SU-DHL-6 (cell line): ENCODE measurements at regions not wholly inside any gene's neighbourhood (a gene's known extent, or its start where the extent isn't known, plus 50 kb on each side); places are given as distances from the start of the nearest gene placed in this dataset.
"Not testable (repeated sequence)": the region's sequence is repeated elsewhere in the genome, so short reads cannot be mapped to it uniquely, and the experiment has no call there.

Source experiments
- H2AFZ ChIP-seq: fragments of 200-600 bp; sonication (generic); 2 replicates; pipeline ENCODE4 v1.6.1; 2014; ENCODE audit warnings: low read depth, mild to moderate bottlenecking, moderate library complexity, mixed read lengths, antibody characterized with exemption, low read length; ENCODE audit not compliant: severe bottlenecking
- H3F3A ChIP-seq: fragments of 200-600 bp; shearing (Covaris generic); 2 replicates; pipeline ENCODE4 v1.6.0; 2016; ENCODE audit warnings: antibody characterized with exemption, mild to moderate bottlenecking; ENCODE audit not compliant: insufficient read depth
- H3K27ac ChIP-seq: fragments of 200-600 bp; sonication (generic); 2 replicates; pipeline ENCODE4 v1.5.1; 2016; ENCODE audit warnings: low read depth, mild to moderate bottlenecking, low read length, moderate library complexity, mixed read lengths
- H3K27me3 ChIP-seq: fragments of 200-600 bp; sonication (generic), shearing (Covaris generic); 2 replicates; pipeline ENCODE4 v1.6.0; 2014; ENCODE audit warnings: mild to moderate bottlenecking, low read length
- H3K36me3 ChIP-seq: fragments of 200-600 bp; sonication (generic); 2 replicates; pipeline ENCODE4 v1.6.1; 2014; ENCODE audit warnings: mild to moderate bottlenecking, low read length, mixed read lengths
- H3K4me2 ChIP-seq: fragments of 300-600, 200-600 bp; shearing (Covaris generic), sonication (generic); 2 replicates; pipeline ENCODE4 v1.6.0; 2014; ENCODE audit warnings: low read length, low read depth, mild to moderate bottlenecking; ENCODE audit not compliant: poor library complexity, severe bottlenecking
- H3K4me3 ChIP-seq: fragments of 200-600 bp; sonication (generic); 2 replicates; pipeline ENCODE4 v1.5.1; 2014; ENCODE audit warnings: antibody characterized with exemption, low read length, mild to moderate bottlenecking, mixed read lengths; ENCODE audit not compliant: insufficient read depth, poor library complexity, severe bottlenecking
- H3K79me2 ChIP-seq: fragments of 200-600 bp; sonication (generic); 2 replicates; pipeline ENCODE4 v1.6.1; 2014; ENCODE audit warnings: mild to moderate bottlenecking, low read length, moderate library complexity; ENCODE audit not compliant: insufficient read depth
- H3K9ac ChIP-seq: fragments of 200-600 bp; sonication (generic); 2 replicates; pipeline ENCODE4 v1.7.0; 2014; ENCODE audit warnings: mild to moderate bottlenecking, low read length
- H3K9me2 ChIP-seq: fragments of 200-600 bp; sonication (generic); replicated peaks from 2 replicates; pipeline ENCODE4 v1.6.1; 2014; ENCODE audit warnings: low read length; ENCODE audit not compliant: insufficient read depth
- H3K9me3 ChIP-seq: fragments of 200-600 bp; sonication (generic); 2 replicates; pipeline ENCODE4 v1.6.1; 2014; ENCODE audit warnings: low read length, mixed read lengths; ENCODE audit not compliant: insufficient read depth
- H4K20me1 ChIP-seq: fragments of 200-600 bp; sonication (generic); 2 replicates; pipeline ENCODE4 v1.6.1; 2014; ENCODE audit warnings: low read depth, mild to moderate bottlenecking, antibody characterized with exemption, low read length, moderate library complexity, mixed read lengths
- EZH2phosphoT487 ChIP-seq: fragments of 200-600 bp; sonication (generic), shearing (Covaris generic); conservative IDR thresholded peaks from 2 replicates; pipeline ENCODE4 v1.6.1; 2018; ENCODE audit warnings: mild to moderate bottlenecking, antibody characterized with exemption, low read length, moderate library complexity, mixed read lengths
- TF ChIP-seq, protein P1 (sequence below): fragments of 200-600 bp; sonication (generic); IDR thresholded peaks from one replicate; pipeline ENCODE4 v1.5.1; 2017; ENCODE audit warnings: antibody characterized with exemption, mild to moderate bottlenecking, low read length, moderate library complexity; ENCODE audit not compliant: insufficient read depth, poor library complexity, severe bottlenecking

DNA sequence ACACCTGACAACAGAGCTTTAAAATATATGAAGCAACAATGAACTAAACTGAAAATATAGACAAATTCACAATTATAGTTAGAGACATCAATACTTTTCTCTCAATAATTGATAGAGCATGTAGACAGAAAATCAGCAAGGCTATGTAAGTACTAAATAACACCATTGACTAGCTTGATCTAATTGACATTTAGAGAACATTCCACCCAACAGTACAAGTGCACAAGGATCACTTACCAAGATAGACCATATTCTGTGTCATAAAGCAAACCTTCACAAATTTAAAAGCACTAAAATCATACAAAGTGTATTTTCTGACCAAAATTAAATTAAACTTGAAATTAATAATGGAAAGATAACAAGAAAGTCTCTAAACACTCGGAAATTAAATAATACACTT is 562.5 kb downstream of the INSC start:
- Histone ChIP-seq H3K79me2 (no peaks in the 10 kb centered on the region), H3K27me3 (no peaks in the 10 kb centered on the region), H3K4me2 (no peak overlapping the region), H2AFZ (no peak overlapping the region), H3K9me2 (no peaks in the 10 kb centered on the region), H3F3A (no peaks in the 10 kb centered on the region), H3K27ac (no peak overlapping the region), H4K20me1 (no peaks in the 10 kb centered on the region), H3K9ac (no peak overlapping the region), H3K4me3 (no peak overlapping the region), H3K36me3 (no peaks in the 10 kb centered on the region), H3K9me3 (no peaks in the 10 kb centered on the region)
- no peak for TF ChIP-seq EZH2phosphoT487
- TF ChIP-seq, protein P1, sequence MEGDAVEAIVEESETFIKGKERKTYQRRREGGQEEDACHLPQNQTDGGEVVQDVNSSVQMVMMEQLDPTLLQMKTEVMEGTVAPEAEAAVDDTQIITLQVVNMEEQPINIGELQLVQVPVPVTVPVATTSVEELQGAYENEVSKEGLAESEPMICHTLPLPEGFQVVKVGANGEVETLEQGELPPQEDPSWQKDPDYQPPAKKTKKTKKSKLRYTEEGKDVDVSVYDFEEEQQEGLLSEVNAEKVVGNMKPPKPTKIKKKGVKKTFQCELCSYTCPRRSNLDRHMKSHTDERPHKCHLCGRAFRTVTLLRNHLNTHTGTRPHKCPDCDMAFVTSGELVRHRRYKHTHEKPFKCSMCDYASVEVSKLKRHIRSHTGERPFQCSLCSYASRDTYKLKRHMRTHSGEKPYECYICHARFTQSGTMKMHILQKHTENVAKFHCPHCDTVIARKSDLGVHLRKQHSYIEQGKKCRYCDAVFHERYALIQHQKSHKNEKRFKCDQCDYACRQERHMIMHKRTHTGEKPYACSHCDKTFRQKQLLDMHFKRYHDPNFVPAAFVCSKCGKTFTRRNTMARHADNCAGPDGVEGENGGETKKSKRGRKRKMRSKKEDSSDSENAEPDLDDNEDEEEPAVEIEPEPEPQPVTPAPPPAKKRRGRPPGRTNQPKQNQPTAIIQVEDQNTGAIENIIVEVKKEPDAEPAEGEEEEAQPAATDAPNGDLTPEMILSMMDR = no peak

DNA sequence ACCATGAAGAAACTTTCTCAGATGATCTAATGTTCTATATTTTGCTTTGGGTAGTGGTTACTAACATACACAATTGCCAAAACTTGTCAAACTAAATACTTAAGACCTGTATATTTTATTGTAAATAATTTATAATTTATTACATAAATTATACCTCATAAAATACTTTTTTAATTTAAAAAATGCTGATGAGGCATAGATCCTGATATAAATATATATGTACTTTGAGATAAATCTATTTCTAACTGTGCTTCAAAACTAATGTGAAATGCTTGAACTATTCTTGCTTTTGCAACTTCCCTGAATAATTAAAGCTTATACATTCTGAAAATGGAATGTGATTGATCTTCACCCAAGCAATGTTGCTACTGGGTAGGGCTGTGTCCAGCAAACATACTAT is 568.8 kb downstream of the INSC start:
- Histone ChIP-seq H3K9me3 (no peaks in the 10 kb centered on the region), H3F3A (no peaks in the 10 kb centered on the region), H4K20me1 (no peaks in the 10 kb centered on the region), H3K79me2 (no peaks in the 10 kb centered on the region), H3K4me2 (no peak overlapping the region), H2AFZ (no peak overlapping the region), H3K4me3 (no peak overlapping the region), H3K27me3 (no peaks in the 10 kb centered on the region), H3K9ac (no peak overlapping the region), H3K36me3 (no peaks in the 10 kb centered on the region), H3K9me2 (no peaks in the 10 kb centered on the region), H3K27ac (no peak overlapping the region)
- TF ChIP-seq EZH2phosphoT487 = no peak
- TF ChIP-seq, protein P1 = no peak

DNA sequence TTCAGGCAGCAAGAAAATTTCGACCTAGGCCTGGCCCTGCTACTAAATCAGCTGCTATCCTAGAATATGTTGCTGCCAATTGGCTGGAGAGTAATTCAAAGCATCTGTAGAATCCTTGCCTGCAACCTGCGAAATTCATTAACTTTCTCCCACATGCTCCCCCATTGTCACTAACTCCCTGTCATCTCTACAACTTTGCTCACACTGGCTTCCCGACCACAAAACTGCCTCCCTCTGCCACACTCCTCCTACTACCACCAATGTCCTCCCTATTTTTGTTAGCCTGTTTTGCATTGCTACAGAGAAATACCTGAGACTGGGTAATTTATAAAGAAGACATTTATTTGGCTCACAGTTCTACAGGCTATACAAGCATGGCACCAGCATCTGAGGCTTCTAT is 570.6 kb downstream of the INSC start:
- H2AFZ ChIP-seq = no peak overlapping the region
- H3K27me3 ChIP-seq = no peaks in the 10 kb centered on the region
- H3K79me2 ChIP-seq = no peaks in the 10 kb centered on the region
- H3K4me2 ChIP-seq = no peak overlapping the region
- no peaks in the 10 kb centered on the region for H3F3A ChIP-seq
- no peak overlapping the region for H3K4me3 ChIP-seq
- H3K9me2 ChIP-seq = no peaks in the 10 kb centered on the region
- no peak overlapping the region for H3K9ac ChIP-seq
- H3K9me3 ChIP-seq = no peaks in the 10 kb centered on the region
- no peak overlapping the region for H3K27ac ChIP-seq
- H3K36me3 ChIP-seq = no peaks in the 10 kb centered on the region
- no peaks in the 10 kb centered on the region for H4K20me1 ChIP-seq
- TF ChIP-seq, protein P1 = no peak
- TF ChIP-seq EZH2phosphoT487 = no peak

DNA sequence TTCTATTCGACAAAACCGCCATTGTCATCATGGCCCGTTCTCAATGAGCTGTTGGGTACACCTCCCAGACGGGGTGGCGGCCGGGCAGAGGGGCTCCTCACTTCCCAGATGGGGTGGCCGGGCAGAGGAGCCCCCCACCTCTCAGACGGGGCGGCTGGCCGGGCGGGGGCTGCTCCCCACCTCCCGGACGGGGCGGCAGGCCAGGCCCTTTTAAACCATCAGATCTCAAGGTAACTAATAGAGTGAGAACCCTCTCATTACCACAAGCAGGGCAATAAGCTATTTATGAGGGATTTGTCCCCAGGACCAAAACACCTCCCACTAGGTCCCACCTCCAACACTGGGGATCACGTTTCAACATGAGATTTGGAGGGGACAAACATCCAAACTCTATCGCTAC is 571.5 kb downstream of the INSC start:
- not testable (repeated sequence) for H2AFZ ChIP-seq, H4K20me1 ChIP-seq, H3K27ac ChIP-seq, H3K4me3 ChIP-seq, H3K4me2 ChIP-seq, H3K79me2 ChIP-seq, H3K9ac ChIP-seq, H3K36me3 ChIP-seq, H3K9me3 ChIP-seq, H3F3A ChIP-seq, H3K9me2 ChIP-seq, H3K27me3 ChIP-seq
